ENCODE measurements at regions not wholly inside any gene's neighbourhood (a gene's known extent, or its start where the extent isn't known, plus 50 kb on each side); places are given as distances from the start of the nearest gene placed in this dataset.

- TF ChIP-seq ZFP30 (CRISPR knock-in tag; IDR thresholded peaks at IDR 0.05) (no peak), TCF4 (CRISPR knock-in tag; IDR thresholded peaks at IDR 0.05; ENCODE audit: borderline replicate concordance) (no peak), OSR1 (CRISPR knock-in tag; IDR thresholded peaks at IDR 0.05) (no peak), ZFP3 (CRISPR knock-in tag; IDR thresholded peaks at IDR 0.05) (no peak), CREB5 (CRISPR knock-in tag; IDR thresholded peaks at IDR 0.05; ENCODE audit: low read depth) (no peak), ZNF8 (CRISPR knock-in tag; IDR thresholded peaks at IDR 0.05) (no peak), ZNF565 (CRISPR knock-in tag; conservative IDR thresholded peaks at IDR 0.05; ENCODE audit: low read depth) (no peak), PATZ1 (CRISPR knock-in tag; IDR thresholded peaks at IDR 0.05; ENCODE audit: borderline replicate concordance) (no peak)
Observed at GRCh38 chr6:98487612-98488011, 346.8 kb upstream of the POU3F2 start.

Data from SK-N-SH treated with all-trans-retinoic acid at 6 μM for 48 hours (cell line).